HG03159 (cell line): ENCODE measurements at regions not wholly inside any gene's neighbourhood (a gene's known extent, or its start where the extent isn't known, plus 50 kb on each side); places are given as distances from the start of the nearest gene placed in this dataset.

Experiments
- ATAC-seq: cut with Tn5 transposase; IDR thresholded peaks from one replicate; pipeline ENCODE4 v1.9.1; 2021; ENCODE audit warnings: mild to moderate bottlenecking, moderate library complexity; ENCODE audit not compliant: unreplicated experiment

DNA sequence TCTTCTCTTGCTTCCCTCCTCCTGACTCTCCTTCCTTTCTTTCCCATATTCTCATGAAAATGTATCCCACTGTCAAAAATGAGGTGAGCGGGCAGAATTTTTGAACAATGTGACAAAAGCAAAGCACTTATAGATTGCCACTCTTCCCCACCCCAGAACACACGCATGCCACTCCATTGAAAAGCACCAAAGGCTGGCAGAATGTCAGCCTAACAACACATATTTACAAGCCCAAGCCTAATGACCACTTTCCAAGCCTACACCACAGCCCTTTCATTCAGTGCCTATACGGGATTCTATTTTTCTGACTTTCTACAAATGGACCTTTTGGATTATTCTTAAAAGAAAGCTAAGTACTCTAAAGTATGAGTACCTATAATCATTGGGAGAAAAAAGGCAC is 62.9 kb upstream of the METAP2 start:
- no peak for ATAC-seq

DNA sequence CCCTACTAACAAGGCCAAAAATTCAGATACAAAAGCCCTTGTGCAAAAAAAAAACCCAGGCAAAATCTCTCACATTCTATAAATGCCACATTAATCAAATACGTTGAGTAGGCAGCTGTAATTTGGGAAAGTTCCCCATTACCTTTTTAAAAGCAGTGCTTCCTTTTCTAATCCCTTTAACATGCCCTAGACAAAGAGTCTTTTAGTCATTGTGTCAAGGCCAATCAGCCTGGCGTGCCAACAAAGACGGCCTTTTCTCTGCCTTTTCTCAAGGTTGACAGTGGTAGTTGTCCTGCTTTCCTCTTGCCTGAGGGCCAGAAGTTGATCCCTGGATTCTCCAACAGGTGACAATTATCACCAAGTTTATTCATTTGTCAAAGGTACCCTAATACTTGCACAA is 62.5 kb upstream of the METAP2 start:
- ATAC-seq: no peak

DNA sequence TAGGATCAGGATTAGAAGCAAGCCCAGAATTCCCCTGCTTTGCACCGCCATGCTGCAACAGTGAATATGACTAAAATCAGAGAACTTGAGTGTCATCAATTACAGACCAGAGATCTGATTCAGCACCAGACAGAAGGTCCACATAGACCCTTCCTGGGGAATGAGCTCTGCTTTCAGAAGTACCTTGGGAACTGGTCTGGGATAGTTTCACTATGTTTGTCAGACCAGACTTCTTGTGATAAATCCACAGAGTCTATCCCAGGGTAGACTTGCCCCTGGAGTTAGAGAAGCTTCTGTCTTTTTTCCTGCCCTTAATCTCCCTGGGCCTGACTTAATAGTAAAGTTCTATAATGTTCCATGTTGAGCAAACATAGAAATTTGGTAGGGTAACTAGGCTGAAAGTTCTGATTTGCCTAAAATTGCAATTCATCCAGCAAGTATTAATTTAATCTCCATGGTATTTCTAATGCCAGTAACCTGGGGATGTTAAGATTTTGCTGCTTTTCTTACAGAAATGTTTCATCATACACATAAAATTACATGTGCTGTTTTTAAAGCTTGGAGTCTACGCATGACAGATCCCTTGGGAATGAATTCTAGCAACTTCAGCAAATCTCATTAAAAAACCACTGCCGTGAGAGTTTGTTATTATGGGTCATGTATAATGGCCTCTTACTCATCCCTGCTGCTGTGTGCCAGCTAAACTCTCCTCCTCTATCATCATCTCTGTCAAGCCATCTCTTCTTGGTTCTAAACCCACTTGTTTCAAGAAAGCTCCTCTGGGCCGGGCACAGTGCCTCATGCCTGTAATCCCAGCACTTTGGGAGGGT is 61.3 kb upstream of the METAP2 start:
- no peak for ATAC-seq

DNA sequence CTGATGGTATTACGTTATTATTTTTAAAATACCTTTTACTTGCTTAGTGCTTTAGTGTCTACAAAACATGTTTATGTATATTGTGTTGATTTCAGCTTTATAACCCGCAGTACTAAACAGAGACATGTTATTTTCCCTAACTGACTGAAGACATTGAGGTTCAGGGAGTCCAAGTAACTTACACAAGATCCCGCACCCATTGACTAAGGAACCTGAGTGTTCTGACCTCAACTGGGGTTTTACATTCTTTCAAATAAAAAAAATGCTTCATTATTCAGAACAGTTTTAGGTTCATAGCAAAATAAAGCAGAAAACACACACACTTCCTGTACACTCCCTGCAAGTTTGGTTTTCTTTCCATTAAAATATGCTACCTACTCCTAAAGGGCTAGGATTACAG is 60.4 kb upstream of the METAP2 start:
- ATAC-seq: no peak

DNA sequence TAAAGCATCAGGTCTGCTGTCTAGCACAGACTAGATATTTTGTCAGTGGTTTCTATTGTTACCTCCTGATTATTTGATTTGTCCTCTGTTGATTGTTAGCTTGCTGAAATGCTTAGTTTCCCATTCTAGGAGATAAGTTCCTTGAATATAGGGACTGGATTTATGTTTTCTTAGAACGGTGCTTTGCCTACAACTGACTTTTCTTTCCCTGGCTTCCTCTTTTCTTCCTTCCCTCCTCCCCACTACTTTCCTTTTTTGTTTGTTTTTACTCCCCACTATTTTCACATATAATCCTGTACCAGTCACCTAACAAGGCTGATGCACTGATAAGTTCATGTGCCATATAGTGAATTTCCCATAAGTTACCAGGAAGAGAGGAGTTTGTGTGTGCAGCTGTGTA is 58.5 kb upstream of the METAP2 start:
- ATAC-seq: no peak

DNA sequence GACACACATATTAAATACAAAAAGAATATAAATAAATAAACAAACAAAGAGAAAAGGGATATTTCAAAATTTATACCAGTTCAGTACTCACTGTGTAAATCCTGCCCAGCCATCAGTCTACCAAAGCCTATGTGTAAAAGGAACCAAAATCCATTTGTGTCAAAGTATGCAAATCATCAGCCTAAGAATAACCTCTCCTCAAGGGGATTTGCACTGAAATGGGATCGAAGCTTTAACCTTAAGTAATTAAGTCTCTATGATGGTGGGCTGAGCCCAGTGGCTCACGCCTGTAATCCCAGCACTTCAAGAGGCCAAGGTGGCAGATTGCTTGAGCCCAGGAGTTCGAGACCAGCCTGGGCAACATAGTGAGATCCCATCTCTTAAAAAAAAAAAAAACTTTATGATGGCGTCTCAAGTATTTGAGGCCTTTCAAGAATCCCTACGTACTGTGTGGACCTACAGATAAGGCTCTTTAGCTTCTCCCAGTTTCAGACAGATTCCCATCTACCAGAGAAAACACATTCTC is 57.8 kb upstream of the METAP2 start:
- no peak for ATAC-seq

DNA sequence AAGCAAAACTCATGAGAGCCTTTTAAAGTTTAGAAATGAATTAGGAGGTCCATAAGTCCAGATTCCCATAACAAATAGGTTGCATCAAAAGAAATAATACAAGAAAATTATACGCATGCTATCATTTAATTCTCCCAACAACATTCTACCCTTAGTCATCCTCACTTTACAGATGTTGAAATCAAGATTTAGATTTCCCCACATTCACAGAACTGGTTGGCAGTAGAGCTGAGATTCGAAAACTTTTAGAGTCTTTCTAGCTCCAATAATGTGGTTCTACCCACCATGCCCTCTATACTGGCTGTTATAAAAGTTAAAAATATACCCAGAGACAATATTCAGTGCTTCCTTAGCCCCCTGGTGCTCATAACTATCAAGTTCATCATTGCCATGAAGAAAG is 56.6 kb upstream of the METAP2 start:
- no peak for ATAC-seq

DNA sequence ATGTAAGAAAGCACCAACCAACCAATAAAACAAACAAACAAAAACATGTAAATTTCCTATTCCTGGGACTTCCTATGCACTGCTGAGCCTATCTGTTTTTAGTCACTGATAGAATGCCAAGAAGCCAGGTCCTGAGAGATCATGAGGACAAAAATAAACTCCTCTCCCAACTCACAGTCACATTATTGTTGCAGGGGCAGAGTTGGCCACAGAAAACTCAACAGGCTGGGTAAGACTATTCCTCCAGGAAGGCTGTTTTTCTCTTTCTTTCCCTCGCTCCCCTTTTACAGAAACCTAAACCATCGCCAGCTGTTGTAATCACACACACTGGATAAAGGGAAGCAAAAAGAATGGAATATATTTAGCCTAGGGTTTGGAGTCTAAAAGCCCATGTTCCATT is 55.8 kb upstream of the METAP2 start:
- ATAC-seq: no peak
